MG63 (cell line): ENCODE measurements at regions not wholly inside any gene's neighbourhood (a gene's known extent, or its start where the extent isn't known, plus 50 kb on each side); places are given as distances from the start of the nearest gene placed in this dataset.

ENCODE experiments used
- DNase-seq: peaks from one replicate; pipeline ENCODE4 v3.0.0-alpha.2; 2020
- H3K27me3 ChIP-seq: fragments of 250-450 bp; sonication (Bioruptor Pico); 2 replicates; pipeline ENCODE4 v1.5.1; 2020; ENCODE audit warnings: mild to moderate bottlenecking, moderate library complexity
- H3K36me3 ChIP-seq: fragments of 250-450 bp; sonication (Bioruptor Pico); 2 replicates; pipeline ENCODE4 v1.5.1; 2020; ENCODE audit warnings: mild to moderate bottlenecking, moderate library complexity
- H3K4me3 ChIP-seq: fragments of 250-450 bp; sonication (Bioruptor Pico); 2 replicates; pipeline ENCODE4 v1.5.1; 2020; ENCODE audit warnings: mild to moderate bottlenecking, moderate library complexity
- H3K9me3 ChIP-seq: fragments of 250-450 bp; sonication (Bioruptor Pico); 2 replicates; pipeline ENCODE4 v1.5.1; 2020; ENCODE audit warnings: mild to moderate bottlenecking, moderate library complexity

DNA sequence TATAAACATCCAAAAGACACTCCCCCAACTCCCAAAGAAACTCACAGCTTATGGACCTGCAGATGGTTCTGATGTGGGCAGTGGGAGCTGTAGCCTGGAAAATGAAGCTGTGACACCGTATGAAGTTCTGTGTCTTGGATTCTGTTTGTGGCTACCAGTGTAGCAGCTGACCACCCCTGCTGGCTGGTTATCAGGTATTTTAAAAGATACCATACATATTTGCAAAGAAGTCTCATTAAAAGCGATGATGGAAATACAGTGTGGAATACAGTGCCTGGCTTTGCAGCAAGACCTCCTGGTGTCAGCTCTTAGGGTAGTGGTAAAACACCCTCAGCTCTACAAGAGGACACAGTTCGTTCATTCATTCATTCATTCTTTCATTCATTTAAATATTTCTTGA, 194.3 kb upstream of the PRKCQ start:
- DNase-seq, result no peak
- Histone ChIP-seq H3K9me3 (peaks cover 3% of the 10 kb centered on the region; the same call in 1 of the 2 replicates), H3K27me3 (no peaks in the 10 kb centered on the region), H3K4me3 (no peak overlapping the region), H3K36me3 (no peaks in the 10 kb centered on the region)

DNA sequence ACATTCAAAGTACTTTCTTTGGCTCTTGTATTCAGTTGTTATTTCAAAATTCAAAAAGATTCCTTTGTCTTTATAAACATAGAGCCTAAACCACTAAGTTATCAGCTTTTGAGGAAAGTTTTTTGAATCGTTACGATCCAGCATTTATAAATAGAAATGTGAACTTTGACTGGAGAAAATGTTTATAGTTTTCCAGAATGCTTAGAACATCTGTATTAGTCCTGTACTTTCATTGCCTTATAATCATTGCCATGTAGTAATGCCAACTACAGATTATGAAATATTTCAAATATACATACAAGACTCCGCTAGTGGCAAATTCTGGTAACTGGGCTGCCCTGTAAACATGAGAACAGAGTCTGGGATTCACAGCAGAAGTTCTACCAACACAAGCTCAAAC, 191.3 kb upstream of the PRKCQ start:
- no peak for DNase-seq
- H3K4me3 ChIP-seq, result no peak overlapping the region
- H3K36me3 ChIP-seq, result no peaks in the 10 kb centered on the region
- no peaks in the 10 kb centered on the region for H3K27me3 ChIP-seq
- H3K9me3 ChIP-seq, result peaks cover 3% of the 10 kb centered on the region; the same call in 1 of the 2 replicates

DNA sequence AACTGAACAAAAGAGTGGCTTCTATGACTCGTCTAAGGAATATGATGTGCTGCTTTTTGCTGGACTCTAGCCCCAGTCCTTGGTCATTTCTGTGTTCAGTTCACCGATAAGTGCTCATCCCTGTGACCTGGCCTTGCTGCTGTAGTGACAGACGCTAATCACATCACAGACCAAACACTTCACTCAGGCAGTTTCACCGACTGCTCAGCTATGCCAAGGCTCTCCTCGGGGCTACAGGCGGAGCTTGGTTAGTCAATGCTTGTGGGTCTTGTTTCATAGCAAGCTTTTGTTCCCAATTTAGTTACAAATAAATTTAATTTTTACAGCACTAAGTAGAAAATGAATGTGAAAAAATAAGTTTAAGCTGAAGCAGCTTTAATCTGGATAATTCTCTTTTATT, 190.8 kb upstream of the PRKCQ start:
- DNase-seq, result no peak
- H3K36me3 ChIP-seq, result no peaks in the 10 kb centered on the region
- H3K4me3 ChIP-seq, result no peak overlapping the region
- H3K27me3 ChIP-seq, result no peaks in the 10 kb centered on the region
- peaks cover 3% of the 10 kb centered on the region; the same call in 1 of the 2 replicates for H3K9me3 ChIP-seq

DNA sequence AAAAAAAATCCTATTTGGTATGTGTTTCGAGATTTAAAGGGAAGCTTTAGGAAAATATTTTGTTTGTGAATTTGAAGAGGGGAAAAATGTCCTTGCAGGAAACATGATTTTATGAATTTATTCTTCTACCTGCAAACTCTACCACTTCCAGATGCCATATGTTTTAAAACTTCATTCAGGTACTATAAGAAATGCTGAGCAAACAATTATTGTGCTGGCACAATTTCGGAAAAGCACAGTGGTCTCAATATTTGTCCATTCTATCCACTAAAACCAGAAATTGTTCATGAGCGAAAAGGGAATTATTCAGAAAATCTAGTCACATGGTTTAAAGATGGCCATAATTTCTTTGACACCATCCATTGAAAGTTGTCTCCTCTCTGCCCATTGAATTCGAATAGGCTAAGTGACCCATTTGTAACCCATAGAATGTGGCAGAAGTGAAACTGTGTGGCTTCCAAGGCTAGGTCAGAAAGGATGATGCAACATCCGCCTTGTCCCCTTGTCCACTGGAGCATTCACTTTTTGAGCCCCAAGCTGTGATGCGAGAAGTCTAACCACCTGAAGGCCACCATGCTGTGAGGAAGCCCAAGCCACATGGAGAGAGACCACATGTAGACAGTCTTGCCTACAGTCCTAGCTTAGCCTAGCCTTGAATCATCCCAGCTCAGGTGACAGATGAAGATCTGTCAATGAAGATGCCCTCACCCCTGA, 189.8 kb upstream of the PRKCQ start:
- Histone ChIP-seq H3K36me3 (no peaks in the 10 kb centered on the region), H3K27me3 (no peaks in the 10 kb centered on the region), H3K9me3 (peaks cover 3% of the 10 kb centered on the region; the same call in 1 of the 2 replicates), H3K4me3 (no peak overlapping the region)
- no peak for DNase-seq

DNA sequence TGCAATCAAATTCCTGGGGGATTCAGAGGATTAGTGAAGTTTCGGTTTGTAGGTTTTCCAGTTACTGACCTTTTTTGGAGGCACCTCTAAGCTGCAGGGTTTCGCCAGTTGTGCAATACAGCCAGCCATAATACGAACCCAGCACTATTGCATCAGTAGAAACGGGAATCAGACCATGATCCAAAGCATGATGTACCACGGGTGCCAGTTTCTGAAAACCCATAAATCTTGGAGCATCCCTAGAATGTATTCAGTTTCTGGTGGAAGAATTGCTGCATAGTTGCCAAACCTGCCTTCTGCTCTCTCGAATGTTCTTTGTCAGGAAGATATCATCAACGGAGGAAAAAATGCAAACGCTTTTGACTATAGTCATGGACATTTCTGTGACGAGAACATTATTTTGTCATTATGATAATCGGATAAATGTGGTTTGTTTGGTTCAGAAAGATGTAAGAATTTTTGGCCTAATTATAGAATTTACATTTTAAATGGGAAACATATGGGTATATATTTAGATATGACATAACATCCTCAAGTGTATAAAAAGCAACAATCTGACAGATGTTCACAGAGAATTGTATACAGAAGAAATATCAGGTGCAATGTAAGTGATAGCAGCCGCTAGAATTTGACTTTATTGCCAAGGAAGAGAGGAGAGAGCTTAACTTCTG, 186.2 kb upstream of the PRKCQ start:
- no peaks in the 10 kb centered on the region for H3K27me3 ChIP-seq
- no peaks in the 10 kb centered on the region for H3K36me3 ChIP-seq
- H3K9me3 ChIP-seq, result peaks cover 3% of the 10 kb centered on the region; the same call in 1 of the 2 replicates
- H3K4me3 ChIP-seq, result no peak overlapping the region
- DNase-seq, result peak; percentile 33

DNA sequence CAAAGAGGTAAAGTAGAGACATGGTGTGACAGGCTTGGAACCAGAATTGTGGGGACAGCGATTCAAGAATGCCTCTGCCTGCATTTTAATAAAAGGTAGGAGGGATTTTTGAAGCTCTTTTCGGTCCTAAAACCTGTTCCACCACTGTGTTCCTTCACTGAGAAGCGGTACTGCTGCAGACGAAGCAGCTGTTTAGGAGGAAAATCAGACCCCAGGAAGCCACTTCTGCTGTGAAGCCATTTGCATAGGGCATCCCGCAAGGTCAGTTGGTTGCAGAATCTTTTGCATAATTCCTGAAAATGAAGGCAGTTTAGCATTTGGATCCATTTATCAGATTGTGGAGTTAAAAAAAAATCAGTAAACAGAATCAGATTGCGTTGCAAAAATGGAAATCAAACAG, 183.3 kb upstream of the PRKCQ start:
- DNase-seq, result no peak
- Histone ChIP-seq H3K9me3 (no peaks in the 10 kb centered on the region), H3K4me3 (no peak overlapping the region), H3K36me3 (no peaks in the 10 kb centered on the region), H3K27me3 (no peaks in the 10 kb centered on the region)

DNA sequence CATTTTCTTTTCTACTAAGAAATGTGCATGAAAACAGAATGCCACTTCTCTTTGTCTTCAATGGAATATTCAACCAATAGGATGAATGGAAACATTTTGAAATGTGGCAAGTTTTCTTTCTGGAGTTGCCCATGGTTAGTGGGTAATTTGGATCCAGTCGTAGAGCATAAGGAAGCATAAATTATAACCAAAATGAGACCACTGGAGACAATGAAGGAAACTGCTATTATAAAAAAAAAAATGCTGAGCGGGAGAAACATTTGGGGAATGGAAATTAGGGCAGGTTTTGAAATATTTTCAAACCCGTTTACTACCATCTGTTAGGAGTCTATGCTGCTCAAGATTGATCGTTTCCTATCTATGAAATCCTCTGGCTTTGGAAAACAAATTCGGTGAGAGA, 182.9 kb upstream of the PRKCQ start:
- H3K4me3 ChIP-seq, result no peak overlapping the region
- H3K27me3 ChIP-seq, result no peaks in the 10 kb centered on the region
- H3K9me3 ChIP-seq, result no peaks in the 10 kb centered on the region
- no peaks in the 10 kb centered on the region for H3K36me3 ChIP-seq
- no peak for DNase-seq

DNA sequence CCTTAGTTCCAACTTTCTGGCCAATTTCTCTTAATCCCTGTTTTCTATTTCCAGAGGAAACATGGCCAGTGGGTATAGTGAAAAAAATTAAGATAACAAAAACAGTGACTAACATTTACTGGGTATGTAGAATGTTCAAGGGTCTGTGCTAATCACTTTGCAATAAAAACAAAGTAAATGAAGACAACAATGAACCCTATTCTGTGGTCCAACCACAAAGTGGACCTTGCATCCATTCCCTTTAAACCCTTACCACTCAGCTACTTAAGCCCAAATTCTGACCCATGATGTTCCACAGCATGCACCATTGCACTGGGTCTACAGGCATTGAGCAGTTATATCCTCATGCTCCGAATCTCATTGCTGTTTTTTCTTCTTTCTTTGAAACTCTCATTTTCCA, 179.9 kb upstream of the PRKCQ start:
- DNase-seq, result no peak
- Histone ChIP-seq H3K27me3 (no peaks in the 10 kb centered on the region), H3K9me3 (no peaks in the 10 kb centered on the region), H3K36me3 (no peaks in the 10 kb centered on the region), H3K4me3 (no peak overlapping the region)

DNA sequence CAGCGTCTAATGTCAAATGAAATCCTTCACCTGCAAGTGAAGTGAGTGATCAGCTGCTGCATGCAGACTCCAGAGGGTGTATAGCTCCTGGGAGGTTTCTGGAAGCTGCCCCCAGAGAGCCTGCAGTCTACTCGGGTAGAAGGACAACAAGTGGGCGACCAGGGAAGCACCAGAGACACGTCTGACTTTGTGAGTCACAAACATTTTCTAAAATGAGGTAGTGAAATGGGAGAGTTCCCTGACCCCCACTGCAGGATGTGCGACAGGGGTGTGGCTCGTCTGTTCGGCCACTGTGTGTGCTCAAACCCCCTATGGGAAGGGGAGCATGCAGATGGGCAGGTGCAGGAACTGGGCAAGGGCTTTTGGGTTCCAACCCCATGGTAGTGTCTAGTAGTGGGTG, 177.1 kb upstream of the PRKCQ start:
- DNase-seq, result no peak
- H3K4me3 ChIP-seq, result no peak overlapping the region
- H3K27me3 ChIP-seq, result no peaks in the 10 kb centered on the region
- H3K36me3 ChIP-seq, result no peaks in the 10 kb centered on the region
- H3K9me3 ChIP-seq, result no peaks in the 10 kb centered on the region

DNA sequence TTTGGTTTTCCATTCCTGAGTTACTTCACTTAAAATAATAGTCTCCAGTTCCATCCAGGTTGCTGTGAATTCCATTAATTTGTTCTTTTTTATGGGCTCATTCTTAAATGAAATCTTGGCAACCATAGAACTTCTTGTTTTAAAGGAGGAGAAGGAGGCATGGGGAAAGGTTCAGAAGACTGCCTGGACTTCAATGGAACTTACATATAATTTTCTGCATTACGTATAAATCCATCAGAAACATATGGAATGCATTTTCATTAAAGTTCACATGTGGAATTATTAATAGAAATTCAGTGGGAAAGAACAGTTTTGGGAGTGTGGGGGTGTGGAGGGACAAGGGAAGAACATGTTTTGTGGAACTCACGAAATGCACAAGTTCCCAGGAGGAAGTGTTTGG, 176.6 kb upstream of the PRKCQ start:
- Histone ChIP-seq H3K36me3 (no peaks in the 10 kb centered on the region), H3K27me3 (no peaks in the 10 kb centered on the region), H3K4me3 (no peak overlapping the region), H3K9me3 (no peaks in the 10 kb centered on the region)
- no peak for DNase-seq

DNA sequence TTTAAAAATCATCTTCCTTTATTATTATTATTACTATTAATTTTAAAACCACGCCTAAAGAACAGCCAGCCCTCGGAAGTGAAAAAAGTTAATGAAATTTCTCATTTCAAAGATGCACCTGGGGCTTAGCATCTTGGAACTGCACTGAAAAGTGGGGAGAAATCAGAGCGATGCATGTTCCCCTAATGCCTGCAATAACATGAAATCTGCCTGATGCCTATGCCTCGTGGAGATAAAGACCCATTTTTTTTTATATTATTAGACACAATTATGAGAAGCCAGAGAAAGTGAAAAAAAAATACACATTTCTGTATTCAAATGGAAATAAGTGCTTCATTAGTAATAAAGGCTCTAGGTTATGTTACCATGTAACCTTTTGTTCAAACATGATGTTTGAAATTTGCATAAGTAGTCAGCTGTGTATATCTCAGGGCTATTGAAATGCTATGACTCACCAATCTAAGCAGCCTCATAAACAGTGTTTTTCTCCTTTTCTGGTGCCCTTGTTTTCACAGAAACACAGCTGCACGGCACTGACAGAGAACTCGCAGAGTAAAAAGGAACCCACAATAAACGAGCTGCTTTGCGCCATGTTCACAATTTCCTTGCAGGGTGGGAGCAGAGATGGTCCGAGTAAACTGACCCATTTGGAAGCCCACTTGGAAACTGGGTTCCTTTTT, 175.8 kb upstream of the PRKCQ start:
- Histone ChIP-seq H3K36me3 (no peaks in the 10 kb centered on the region), H3K9me3 (no peaks in the 10 kb centered on the region), H3K4me3 (no peak overlapping the region), H3K27me3 (no peaks in the 10 kb centered on the region)
- no peak for DNase-seq

DNA sequence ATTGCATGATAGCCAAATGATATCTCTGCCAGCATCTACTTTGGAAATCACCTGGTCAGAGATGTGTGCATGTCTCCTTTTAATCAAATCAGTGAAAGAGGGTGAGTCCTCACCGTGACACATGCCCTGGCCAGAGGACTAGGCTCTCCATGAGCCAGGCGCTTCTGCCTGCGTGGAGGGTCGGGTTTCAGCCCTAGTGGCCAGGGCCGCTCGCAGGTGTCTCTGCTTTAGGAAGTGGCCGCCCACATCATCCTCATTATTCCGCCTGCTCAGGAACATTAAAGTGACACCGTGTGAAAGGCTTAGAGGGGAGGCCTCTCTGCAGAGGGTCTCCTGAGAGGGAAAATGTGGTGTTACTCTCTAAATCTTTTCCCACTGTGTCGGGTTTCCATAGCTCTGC, 173.6 kb upstream of the PRKCQ start:
- Histone ChIP-seq H3K4me3 (no peak overlapping the region), H3K36me3 (no peaks in the 10 kb centered on the region), H3K9me3 (no peaks in the 10 kb centered on the region), H3K27me3 (no peaks in the 10 kb centered on the region)
- no peak for DNase-seq

DNA sequence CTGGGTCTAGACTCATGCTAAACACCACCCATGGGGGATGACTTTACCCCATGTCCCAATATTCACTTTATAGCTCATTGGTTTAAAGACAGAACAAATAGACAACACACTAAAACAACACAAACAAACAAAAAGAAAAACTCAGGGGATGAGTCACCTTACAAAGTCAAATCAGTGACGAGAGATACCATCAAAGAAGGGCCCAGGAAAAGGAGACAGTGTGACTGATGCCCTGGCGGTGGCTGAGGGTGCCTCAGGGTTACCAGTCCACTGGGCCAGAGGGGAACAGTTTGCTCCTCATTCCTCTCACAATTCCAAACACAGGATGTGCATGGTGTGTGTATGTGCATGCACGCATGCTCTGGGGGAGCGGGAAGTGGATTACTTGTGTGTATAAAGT, 171.3 kb upstream of the PRKCQ start:
- peak; percentile 13 for DNase-seq
- no peak overlapping the region for H3K4me3 ChIP-seq
- H3K27me3 ChIP-seq, result no peaks in the 10 kb centered on the region
- H3K9me3 ChIP-seq, result no peaks in the 10 kb centered on the region
- no peaks in the 10 kb centered on the region for H3K36me3 ChIP-seq

DNA sequence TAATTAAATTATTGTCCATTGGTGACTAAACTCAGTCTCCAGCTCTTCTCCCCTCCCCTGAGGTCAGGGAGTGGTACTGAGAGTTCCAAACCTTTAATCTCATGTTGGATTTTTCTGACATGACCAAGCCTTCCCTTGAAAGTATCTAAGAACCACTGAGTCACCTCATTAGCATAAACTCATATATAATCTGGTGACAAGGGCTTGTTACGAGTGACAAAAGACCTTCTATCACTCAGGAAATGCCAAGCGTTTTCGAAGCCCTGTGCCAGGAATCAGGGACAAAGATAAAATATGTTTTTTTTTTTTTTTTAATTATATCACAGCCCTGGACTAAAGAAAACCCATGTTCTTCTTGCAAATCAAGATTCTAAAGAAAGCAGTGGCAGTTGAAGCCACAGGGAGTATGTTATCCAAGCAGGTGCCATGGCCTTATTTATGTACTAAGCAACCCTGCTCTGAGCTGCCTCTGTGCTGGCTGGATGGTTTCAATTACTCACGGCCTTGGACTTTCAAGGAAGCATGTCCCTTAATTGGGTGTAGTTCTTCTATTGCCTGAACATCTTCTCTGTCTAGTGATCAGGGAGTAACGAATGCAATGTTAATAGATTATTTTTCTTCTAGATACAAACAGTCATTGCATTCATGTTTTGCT, 169.0 kb upstream of the PRKCQ start:
- Histone ChIP-seq H3K27me3 (no peaks in the 10 kb centered on the region), H3K9me3 (no peaks in the 10 kb centered on the region), H3K36me3 (no peaks in the 10 kb centered on the region), H3K4me3 (no peak overlapping the region)
- DNase-seq, result peak; percentile 13

DNA sequence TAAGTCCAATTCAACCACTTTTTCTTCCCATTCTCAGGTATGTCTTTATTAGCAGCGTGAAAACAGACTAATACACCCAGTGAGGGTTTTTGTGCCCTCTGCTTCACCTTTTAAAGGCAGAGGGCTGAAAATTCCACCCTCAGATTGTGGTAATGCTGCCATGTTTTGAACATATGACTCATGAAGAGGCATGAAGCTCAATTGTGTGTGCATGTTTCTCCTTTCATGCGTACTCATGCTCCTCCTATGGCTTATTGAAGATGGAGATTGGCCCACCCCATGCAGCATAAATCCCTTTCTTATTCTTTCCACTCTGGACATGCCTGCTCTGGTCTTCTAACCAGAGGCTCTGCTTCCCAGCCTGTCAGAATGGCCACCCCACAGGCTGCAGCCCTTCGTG, 168.0 kb upstream of the PRKCQ start:
- Histone ChIP-seq H3K4me3 (no peak overlapping the region), H3K9me3 (no peaks in the 10 kb centered on the region), H3K27me3 (no peaks in the 10 kb centered on the region), H3K36me3 (no peaks in the 10 kb centered on the region)
- DNase-seq, result no peak

DNA sequence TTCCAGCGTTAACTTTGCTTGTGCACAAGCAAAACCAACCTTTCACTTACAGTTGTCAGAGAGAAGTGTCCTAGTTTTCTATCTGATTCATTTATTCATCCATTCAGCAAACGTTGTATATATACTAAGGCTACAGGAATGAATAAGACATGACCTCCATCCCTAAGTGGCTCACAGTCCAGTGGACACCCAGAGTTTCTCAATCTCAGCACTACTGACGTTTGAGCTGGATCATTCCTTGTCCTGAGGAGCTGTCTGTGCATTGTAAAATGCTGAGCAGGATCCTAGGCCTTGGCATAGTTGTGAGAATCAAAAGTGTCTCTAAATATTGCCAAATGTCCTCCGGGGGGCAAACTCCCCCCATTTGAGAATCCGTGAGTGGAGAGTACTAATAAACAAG, 166.7 kb upstream of the PRKCQ start:
- H3K36me3 ChIP-seq, result no peaks in the 10 kb centered on the region
- DNase-seq, result no peak
- no peaks in the 10 kb centered on the region for H3K9me3 ChIP-seq
- no peaks in the 10 kb centered on the region for H3K27me3 ChIP-seq
- no peak overlapping the region for H3K4me3 ChIP-seq

DNA sequence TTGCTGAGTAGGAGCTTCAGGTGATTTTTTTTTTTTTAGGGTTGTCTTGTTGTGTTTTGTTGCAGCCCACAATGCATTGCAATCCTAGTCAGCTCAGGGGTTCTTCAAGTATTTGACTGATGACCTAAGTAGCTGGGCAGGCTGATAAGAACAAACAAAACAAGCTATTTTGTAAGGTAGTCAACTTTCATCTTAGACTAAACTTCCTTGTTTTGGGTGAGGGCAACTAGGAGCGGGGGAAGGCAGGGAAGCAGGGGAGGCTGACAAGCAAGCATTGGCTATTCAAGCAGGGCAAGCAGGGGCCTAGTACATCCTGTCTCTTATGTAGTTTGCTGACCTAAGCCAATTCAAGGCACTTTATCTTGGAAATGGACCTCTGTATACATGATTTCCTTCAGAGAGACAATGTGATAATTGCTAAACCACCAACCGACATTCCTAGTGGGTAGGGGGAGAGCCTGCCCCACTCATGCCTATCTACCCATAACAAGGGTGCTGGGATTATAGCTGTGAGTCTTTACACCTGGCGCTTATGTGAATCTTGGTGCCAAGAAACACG, 163.3 kb upstream of the PRKCQ start:
- no peaks in the 10 kb centered on the region for H3K9me3 ChIP-seq
- no peaks in the 10 kb centered on the region for H3K27me3 ChIP-seq
- no peak for DNase-seq
- no peaks in the 10 kb centered on the region for H3K36me3 ChIP-seq
- H3K4me3 ChIP-seq, result no peak overlapping the region
